ENCODE measurements at regions not wholly inside any gene's neighbourhood (a gene's known extent, or its start where the extent isn't known, plus 50 kb on each side); places are given as distances from the start of the nearest gene placed in this dataset.

DNA sequence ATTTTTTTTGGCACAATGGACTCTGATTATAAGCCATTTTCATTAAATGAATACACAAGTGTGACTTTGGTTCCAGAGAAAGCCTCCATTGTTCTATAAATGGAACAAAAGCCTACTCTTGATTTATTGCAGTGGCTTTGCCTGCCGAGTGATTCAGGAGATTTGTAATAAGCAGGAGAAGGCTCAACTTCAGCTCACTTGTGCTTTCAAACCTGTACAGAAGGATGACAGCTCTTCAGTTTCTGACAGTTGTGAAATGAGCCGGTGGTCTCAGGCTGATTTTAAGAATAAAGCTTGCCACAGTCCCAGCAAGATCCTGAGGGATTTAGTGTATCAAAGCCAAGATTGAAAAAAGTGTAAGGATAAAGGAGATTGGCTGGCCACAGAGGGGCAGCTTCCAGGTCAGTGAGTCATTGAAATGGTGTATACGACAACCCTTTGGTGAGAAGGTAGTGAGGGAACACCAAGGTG is 438.8 kb upstream of the TGFBR2 start:
- no peak for DNase-seq (ENCODE audit: low read depth in 2 of 2)

DNA sequence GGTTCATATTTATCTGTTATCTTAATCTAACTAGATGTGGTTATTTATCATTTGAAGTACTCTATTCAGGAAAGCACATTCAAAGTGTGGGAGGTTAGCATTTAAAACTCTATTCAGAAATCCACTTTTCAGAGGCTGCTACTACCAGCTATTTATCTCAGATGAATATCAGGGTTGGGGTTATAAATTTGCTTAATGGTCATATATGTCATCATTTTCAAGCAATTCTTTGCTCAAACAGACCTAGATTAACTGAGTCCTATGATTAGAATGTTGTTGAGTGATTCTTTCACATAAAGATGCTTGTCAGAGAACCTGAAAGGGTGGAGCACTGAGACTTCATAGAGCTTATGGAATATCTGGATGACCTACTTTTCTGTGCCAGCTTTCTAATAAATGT is 436.9 kb upstream of the TGFBR2 start:
- no peak for DNase-seq (ENCODE audit: low read depth in 2 of 2)

DNA sequence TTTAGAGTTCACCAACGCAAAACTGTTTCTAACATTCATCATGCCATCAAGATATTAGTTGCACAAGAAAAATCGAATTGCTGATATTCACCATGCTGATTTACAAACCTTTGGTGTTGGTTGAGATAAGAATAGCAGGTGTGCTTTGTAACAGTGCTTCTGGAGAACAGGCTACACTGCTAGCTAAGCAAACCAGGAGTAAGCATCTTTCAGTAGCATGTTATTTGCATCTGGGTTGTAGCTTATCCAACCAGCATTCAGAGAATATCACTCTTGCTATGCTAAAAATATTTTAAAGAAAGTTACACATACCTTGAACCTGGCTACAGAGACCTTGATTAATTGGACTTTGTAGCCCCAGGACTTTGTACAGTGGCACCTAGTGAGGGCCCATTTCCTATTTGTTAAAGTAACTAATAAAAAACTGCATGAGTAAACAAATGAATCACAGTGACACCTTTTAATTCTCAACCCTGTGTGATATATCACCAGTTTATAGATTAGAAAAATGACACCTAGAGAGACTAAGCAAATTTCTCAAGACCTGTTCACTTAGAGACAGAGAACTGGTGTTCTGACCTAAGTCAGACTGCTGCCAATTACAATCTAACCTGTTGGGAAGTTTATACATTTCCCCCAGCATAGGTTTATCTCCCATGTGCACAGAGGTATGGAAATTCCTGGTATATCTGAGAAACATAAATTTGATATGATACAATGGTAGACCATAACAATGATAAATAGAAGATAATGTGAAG is 435.5 kb upstream of the TGFBR2 start:
- DNase-seq (ENCODE audit: low read depth in 2 of 2) = no peak

- DNase-seq (ENCODE audit: low read depth in 2 of 2) = no peak
These were observed 432.0 kb upstream of the TGFBR2 start for GRCh38 chr3:30174357-30174756.

DNA sequence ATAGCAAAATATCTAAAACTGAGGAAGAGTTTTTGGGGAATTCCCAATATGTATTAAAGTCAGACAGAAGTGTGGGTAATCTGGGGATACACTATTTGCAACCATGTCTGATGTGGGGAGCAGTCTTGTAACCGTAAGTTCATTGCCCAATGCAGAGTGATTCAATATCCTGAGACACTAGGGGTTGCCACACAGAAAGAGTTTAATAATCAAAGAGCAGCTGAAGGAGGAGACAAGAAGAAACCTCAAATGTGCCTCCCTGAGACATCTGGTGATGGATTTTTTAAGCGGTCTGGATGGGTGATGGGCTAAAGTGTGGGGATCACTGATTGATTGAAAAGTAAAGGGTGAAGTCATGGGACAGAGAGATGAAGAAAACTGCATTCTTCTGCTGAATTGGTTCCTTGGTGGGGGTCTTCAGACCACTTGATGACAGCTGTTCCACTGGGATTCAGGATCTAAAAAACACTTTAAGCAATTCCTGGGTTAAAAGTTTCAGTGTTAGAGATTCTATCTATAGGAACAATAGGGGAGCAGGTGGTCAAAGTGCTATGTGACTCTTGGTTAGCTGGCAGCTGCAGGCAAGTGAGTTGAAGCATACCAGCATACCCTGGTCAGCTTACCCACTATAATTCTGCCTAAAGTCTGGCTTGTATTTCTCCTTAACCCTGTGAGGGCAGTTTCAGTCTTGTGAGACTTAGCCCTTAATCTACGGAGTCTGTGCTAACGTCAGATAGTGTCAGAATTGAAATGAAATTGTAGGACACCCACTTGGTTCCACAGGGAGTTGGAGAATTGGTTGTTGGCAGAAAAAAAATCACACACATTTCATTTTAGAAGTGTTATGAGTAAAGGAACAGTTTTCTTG is 425.9 kb upstream of the TGFBR2 start:
- no peak for DNase-seq (ENCODE audit: low read depth in 2 of 2)

DNA sequence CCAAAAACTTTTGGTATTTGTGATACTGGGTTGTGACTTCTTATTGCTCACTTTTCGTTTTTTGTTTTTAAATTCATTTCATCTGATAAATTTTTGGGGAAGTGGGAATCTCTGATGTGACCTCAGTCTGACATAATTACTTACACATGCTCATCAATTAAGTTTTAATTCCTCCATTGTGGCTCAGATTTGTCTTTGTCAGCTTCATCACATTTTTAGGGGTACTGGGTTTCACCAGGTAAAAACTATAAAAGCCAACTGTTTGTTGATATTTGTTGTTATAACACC is 425.3 kb upstream of the TGFBR2 start:
- no peak for DNase-seq (ENCODE audit: low read depth in 2 of 2)

DNA sequence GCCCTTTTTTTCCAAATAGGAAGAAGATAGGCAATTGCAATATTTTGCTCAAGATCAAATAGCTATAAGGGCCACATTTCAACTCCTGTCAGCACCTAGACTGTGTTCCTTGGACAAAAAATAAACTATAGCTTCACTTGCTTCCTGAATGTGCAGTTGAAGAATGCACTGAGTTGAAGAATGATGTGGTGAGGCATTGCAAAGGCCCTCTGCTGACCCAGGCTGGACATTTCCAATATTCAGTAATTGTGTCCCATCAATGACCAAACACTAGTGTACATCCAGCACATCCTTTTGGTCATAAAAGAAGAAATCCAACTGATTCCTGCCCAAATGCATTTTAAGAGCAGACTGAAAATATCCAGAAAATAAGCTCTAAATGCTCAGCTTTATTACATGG is 424.8 kb upstream of the TGFBR2 start:
- no peak for DNase-seq (ENCODE audit: low read depth in 2 of 2)

DNA sequence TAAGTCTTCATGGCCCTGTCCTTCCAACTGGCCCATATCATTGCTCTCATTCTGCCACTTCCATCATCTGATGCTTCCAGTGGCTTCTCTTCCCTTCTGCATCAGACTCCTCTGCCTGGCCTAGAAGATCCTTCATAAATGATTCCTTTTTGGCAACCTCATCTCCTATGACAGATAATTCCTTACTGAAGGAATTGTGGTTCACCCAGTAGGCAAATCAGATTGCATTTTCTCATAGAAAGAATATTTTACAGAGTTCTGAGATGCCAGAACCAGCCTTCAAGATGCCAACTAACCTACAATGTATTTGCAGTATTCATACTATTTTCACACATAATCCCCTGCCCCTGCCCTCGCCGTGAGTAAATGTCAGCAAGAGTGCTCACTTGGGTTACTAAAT is 423.0 kb upstream of the TGFBR2 start:
- no peak for DNase-seq (ENCODE audit: low read depth in 2 of 2)

- no peak for DNase-seq (ENCODE audit: low read depth in 2 of 2)
These were observed 422.1 kb upstream of the TGFBR2 start for GRCh38 chr3:30184091-30184810.

DNA sequence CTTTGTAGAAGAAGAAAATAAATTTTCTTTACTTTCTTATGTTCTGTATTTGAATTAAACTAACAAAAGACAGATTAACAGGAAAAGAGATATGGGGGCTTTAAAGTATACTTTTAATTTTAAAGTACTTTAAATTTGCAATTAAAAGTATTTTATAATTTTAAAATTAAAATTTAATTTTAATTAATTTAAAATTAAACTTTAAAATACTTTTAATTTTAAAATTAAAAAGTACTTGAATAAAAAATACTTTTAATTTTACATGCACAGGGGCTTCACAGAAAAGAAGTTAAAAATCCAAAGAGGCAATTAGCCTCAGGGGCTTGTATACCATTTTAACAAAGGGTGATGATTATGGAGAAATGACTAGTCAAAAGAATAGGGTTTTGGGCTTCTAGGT is 420.5 kb upstream of the TGFBR2 start:
- no peak for DNase-seq (ENCODE audit: low read depth in 2 of 2)

- DNase-seq (ENCODE audit: low read depth in 2 of 2) = no peak
These were observed 419.6 kb upstream of the TGFBR2 start for GRCh38 chr3:30186741-30187219.

DNA sequence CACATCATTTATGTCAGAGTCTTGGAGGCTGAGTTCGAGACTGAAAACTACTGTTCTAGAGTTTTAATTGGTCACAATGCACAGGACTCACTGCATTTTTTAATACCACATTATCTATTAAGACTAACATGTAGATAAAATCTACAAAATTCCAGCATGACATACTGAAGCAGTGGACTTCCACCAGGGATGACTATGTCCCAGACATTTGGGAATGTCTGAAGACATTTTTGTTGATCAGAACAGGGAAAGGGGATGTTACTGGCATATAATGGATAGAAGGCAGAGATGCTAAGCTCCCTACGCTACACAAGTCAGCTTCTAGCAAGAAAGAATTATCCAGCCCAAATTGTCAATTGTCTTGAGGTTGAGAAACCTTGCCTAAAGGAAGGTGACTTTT is 419.0 kb upstream of the TGFBR2 start:
- DNase-seq (ENCODE audit: low read depth in 2 of 2) = no peak

GRCh38 chr3:30188713-30189112 is 417.7 kb upstream of the TGFBR2 start:
- DNase-seq (ENCODE audit: low read depth in 2 of 2) = no peak

DNA sequence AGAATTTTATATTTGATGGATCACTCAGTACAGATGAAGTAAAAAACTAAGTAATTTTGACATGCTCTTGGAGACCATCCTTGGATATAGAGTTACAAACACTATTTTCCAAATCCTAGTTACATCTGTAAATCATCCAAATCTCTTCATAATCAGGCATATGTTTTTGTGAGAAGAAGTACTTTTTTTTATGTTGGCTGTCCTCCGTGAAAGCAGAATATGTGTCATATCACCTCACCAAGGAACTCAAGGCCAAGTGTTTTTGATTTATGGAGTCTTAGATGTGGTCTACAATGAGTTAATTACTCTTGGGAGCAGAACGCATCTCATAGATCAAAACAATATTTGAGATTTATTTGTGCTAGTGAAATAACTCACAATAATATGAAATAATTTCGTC is 416.5 kb upstream of the TGFBR2 start:
- no peak for DNase-seq (ENCODE audit: low read depth in 2 of 2)

GRCh38 chr3:30193625-30194044 is 412.8 kb upstream of the TGFBR2 start:
- DNase-seq (ENCODE audit: low read depth in 2 of 2) = no peak

GRCh38 chr3:30195352-30195751 is 411.0 kb upstream of the TGFBR2 start:
- DNase-seq (ENCODE audit: low read depth in 2 of 2) = no peak

DNA sequence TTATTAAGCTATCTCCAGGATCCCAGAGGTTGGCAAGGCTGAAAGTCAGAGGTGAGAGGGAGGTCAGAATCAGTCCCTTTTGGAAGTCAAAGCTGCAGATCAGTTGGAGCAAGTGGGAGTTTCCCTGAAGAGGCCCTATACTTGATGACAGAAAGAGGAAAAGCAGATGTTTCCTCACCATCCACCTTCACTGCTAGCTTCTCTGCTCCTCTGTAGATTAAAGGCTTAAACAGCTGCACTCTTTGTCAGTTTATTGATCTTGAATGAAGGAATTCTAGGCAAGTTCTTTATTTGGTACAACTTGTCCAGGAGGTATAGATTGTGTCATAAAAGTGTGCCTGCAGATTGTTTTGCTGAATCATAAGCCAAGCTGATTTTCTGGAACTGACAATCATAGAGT is 408.2 kb upstream of the TGFBR2 start:
- no peak for DNase-seq (ENCODE audit: low read depth in 2 of 2)

GRCh38 chr3:30199096-30199759 is 407.2 kb upstream of the TGFBR2 start:
- DNase-seq (ENCODE audit: low read depth in 2 of 2) = peak; percentile 31 to 69

DNA sequence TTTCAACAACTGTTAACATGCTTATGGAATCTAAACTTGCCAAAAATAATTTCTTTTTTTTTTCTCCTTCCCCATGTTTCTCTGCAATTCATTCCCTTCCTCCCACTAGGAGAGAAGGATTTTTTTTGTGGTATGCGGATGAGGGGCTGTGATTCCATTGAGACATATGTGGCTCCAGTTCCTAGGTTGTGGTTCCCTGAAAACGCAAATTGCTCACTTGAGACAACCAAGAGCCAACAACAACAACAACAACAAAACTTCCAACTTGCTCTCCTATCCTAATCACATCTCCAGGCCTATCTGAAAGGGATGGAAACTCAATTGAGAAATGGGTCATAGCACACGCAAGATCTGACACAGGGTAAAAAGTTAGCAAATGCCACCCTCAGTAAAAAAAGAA is 406.5 kb upstream of the TGFBR2 start:
- no peak for DNase-seq (ENCODE audit: low read depth in 2 of 2)

DNA sequence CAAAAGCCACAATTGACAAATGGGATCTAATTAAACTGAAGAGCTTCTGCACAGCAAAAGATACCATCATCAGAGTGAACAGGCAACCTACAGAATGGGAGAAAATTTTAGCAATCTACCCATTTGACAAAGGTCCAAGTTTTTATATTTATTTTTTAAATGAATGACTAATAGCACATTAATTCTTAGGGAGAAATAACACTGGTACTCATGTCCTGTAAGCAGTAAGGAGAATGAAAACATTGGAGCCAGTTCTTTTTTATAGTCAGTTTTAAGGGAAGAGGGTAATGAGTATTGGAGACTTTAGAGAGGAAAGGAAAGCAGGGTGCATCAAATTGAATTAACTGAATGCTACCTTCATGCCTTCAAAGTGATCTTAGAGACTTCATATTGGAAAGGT is 404.7 kb upstream of the TGFBR2 start:
- no peak for DNase-seq (ENCODE audit: low read depth in 2 of 2)

GRCh38 chr3:30203301-30203700 is 403.1 kb upstream of the TGFBR2 start:
- DNase-seq (ENCODE audit: low read depth in 2 of 2) = no peak

DNA sequence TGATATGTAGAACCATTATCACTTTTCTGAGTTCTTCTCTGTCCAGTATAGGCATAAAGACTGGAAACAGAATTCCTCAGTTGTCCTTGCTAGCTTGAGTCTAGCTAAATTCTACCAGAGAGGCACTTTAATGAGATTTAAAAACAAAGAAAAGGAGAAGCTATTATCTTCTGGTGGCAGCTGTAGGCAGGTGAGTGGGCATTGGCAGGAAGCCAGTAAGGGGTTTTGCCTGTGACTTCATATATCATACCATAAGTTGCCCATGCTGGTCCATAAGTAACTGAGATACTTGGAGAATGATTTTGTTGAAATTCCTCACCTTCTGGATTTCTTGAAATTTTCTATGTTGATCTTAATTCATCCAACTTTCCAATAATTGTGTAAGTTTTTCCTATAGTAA is 402.3 kb upstream of the TGFBR2 start:
- DNase-seq (ENCODE audit: low read depth in 2 of 2) = no peak
